Fibroblast of skin of left biceps (primary cell): ENCODE measurements at regions not wholly inside any gene's neighbourhood (a gene's known extent, or its start where the extent isn't known, plus 50 kb on each side); places are given as distances from the start of the nearest gene placed in this dataset.

Experiments used
- DNase-seq, 2 experiments: peaks; one replicate each; pipeline ENCODE4 v3.0.0-alpha.2; 2013; ENCODE audit warnings: low read depth in 2 of 2

DNA sequence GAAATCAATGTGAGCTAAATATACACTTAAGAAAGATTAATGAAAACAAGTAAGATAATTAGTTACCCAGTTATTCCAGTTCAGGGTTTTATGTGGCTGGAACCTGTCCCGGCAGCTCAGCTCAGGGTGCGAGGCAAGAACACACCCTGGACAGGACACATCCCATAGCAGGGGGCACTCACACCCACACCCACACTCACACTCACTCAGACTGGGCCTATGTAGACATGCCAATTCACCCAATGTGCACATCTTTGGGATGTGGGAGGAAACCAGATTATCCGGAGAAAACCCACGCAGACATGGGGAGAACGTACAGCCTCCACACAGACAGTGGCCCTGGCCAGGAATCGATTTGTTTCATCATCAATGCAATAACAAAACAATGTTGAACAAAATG, 66.0 kb upstream of the TMCC3 start:
- no peak for DNase-seq

- no peak for DNase-seq
Observed at GRCh38 chr12:94714378-94715114, 64.2 kb upstream of the TMCC3 start.

- DNase-seq, result no peak
Observed at GRCh38 chr12:94712815-94713515, 62.6 kb upstream of the TMCC3 start.

GRCh38 chr12:94710933-94711332, 60.6 kb upstream of the TMCC3 start:
- DNase-seq, result no peak

GRCh38 chr12:94707892-94708291, 57.5 kb upstream of the TMCC3 start:
- DNase-seq, result peak in 1 of 2 experiments; percentile 18

DNA sequence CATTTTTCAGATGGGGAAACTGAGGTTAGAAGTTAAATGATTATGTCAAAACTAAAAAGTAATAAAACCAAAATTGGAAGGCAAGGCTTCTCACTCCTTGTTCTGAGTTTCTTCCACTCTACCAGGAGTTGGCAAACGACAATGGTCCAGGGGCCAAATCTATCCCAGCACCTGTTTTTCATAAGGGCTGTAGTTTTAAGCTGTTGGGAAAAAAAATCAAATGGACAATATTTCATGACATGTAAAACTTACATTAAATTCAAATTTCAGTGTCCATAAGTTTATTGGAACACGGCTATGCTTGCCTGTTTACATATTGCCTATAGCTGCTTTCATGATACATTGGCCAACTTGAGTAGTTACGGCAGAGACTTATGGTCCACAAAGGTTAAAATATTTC, 56.7 kb upstream of the TMCC3 start:
- DNase-seq, result no peak

- no peak for DNase-seq
Observed at GRCh38 chr12:94706250-94706661, 55.9 kb upstream of the TMCC3 start.

DNA sequence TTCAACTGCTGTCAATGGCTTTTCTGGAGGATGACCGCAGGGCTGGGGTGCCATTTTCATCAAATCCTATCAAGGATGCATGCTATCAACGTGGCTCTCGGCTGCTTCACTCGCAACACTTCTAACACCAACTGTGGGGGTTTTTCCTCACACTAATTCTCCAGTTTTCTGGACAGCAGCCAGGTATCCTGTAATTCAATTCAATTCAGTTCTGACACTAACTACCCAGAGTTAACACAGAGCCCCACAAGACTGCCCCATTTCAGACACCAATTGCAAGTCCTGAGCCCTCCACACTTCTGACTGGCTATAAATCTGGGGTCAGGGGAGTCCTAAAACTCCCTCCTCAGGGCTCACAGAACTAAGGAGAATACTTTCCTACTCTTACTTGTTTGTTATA, 55.3 kb upstream of the TMCC3 start:
- no peak for DNase-seq

GRCh38 chr12:94704452-94705306, 54.3 kb upstream of the TMCC3 start:
- no peak for DNase-seq

DNA sequence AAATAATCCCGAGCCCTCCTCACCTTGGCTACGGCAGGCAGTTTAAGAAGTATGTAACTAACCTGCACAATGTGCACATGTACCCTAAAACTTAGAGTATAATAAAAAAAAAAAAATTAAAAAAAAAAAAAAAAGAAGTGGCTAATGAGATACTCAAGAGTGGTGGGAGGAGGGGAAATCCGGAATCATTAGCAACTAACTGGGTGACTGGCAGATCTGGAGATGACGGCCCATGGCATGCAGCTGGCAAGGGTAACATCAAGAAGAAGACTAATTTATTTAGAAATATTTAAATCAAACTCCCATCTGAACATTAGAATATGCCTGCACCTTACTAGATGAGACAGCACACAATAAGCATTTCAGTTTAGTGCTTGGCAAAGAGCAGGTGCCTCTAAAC, 52.3 kb upstream of the TMCC3 start:
- DNase-seq, result no peak

GRCh38 chr12:94701711-94702110, 51.4 kb upstream of the TMCC3 start:
- no peak for DNase-seq

- DNase-seq, result no peak
Observed at GRCh38 chr12:94700662-94701061, 50.3 kb upstream of the TMCC3 start.
